GM21528 (cell line): ENCODE measurements at regions not wholly inside any gene's neighbourhood (a gene's known extent, or its start where the extent isn't known, plus 50 kb on each side); places are given as distances from the start of the nearest gene placed in this dataset.
"Not testable (repeated sequence)": the region's sequence is repeated elsewhere in the genome, so short reads cannot be mapped to it uniquely, and the experiment has no call there.

ENCODE experiments used
- ATAC-seq: cut with Tn5 transposase; IDR thresholded peaks from one replicate; pipeline ENCODE4 v1.9.1; 2021; ENCODE audit warnings: mild to moderate bottlenecking, moderate library complexity; ENCODE audit not compliant: unreplicated experiment, low FRiP score

DNA sequence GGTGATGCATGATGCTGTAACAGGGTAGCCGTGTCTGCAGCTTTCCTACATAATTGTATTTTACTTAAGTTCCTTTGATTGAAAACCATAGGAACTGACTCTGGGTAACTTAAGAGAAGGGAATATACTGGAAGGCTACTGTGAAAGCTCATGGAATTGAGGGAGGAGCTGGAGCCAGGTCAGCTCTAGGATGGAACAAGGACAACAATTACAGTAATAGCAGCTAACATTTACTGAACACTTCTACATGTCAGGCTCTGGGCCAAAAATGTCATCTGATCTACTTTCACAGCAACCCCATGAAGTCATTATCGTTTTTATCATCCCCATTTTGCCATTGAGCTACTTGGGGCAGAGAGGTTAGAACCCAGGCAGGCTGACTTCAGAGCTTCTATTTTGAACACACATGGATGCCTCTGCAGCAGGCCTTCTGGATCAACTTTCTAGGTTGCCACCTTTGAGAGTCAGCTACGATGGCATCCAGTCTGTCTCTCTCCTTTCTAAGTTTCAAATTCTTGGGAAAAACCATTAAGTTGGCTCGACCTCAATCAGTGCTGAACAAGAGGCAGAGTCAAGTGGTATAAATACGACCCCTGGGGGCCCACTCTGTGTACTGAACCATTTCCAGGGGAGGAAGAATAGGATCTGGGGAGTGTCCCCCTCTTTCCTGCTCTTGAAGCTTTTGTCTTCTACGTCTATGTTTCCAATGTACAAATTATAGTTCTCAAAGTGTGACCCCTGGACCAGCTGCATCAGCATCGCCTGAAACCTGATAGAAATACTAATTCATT, 272.3 kb upstream of the PLPP4 start:
- ATAC-seq, result no peak

DNA sequence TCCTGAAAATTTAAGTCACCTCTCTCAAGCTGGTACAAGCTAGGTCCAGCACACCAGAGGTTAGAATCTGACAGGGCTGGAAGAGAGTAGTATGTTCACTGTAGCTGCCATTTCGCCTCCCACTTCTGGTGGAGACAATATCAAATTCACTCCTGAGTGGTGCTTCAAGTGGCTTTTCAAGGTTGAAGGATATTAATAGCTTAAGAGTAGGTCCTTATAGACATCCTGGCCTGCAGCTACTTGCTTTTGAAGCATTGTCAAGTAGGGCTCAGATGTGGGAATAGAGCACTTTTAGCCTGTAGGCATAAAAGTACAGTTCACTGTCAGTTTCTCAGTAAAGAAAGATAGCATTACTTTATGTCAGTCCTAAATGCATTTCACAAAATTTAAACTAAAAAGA, 270.5 kb upstream of the PLPP4 start:
- ATAC-seq, result no peak

DNA sequence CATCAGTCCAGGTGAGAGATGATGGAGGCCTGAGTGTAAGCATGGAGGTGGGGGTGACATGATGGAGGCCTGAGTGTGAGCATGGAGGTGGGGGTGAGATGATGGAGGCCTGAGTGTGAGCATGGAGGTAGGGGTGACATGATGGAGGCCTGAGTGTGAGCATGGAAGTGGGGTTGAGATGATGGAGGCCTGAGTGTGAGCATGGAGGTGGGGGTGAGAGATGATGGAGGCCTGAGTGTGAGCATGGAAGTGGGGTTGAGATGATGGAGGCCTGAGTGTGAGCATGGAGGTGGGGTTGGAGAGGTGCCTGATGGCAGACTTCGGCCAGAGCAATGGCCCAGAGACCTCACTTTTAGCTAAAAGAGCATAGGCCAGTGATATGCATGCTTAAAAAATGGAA, 269.9 kb upstream of the PLPP4 start:
- ATAC-seq, result not testable (repeated sequence)

DNA sequence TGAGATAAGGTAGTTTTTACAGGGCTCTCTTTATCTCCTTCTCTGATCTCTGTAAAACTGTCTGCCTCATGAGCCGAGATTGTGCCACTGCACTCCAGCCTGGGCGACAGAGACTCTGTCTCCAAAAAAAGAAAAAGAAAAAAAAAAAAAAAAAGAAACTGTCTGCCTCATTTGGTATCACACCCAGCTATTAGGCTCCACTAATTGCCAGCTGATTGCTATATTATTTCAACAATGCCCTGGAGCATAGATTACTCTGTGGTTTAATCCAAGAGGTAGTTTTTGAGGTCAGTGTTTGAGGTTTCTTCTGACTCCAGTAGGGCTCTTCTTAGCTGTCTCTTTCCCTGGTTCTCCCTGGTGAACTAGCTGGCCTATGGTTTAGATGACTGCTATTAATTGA, 268.1 kb upstream of the PLPP4 start:
- ATAC-seq, result no peak

DNA sequence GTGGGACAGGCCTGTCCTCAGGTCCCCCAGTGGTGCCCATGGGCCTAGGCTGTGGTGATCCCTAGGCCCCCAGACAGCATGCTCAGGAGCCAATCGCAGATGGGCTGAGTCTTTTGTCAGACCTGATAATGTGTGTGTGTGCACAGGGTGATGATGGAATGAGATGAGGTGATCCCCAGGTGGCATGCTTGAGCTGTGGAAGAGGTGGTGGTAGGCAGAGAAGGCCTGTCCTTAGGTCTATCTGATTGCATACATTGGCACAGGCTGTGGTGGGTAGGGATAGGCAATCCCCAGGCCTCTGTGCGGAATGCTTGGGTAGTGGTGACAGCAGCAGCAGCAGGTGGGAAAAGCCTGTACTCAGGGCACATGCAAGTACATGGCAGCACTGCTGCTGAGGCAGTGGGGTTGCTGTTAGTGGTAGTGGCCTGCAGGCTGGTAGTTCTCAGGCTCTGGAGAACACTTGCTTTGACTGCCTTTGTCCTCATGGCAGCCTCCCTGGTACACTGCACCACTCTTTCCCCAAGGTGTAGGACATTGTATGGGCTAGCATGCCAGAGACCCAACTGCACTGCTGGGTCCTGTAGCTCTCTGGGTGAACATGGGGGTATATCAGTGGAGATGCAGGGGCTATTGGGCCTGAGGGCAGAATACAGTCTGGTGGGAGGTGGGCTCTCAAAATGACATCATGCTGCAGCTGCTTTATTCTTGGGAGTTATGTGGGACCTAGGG, 260.9 kb upstream of the PLPP4 start:
- ATAC-seq, result no peak

DNA sequence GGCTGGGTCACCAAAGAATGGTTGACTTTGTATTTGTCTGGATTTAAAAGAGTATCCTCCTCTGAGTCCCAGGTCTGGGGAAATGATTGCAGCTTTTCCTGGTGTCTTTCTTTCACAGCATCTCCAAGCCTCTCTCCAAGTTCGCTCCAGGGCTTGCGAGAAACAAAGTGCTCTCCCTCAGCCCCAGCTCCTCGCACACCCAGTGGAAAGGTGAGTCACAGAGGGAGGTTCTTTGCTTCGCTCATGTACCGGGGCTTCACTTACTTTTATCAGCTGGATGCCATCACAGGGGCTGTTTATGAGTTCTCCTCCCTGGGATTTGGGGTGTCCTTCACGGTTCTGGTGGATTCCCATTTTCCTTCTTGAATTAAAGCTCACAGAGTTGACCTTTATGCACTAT, 252.2 kb upstream of the PLPP4 start:
- no peak for ATAC-seq

DNA sequence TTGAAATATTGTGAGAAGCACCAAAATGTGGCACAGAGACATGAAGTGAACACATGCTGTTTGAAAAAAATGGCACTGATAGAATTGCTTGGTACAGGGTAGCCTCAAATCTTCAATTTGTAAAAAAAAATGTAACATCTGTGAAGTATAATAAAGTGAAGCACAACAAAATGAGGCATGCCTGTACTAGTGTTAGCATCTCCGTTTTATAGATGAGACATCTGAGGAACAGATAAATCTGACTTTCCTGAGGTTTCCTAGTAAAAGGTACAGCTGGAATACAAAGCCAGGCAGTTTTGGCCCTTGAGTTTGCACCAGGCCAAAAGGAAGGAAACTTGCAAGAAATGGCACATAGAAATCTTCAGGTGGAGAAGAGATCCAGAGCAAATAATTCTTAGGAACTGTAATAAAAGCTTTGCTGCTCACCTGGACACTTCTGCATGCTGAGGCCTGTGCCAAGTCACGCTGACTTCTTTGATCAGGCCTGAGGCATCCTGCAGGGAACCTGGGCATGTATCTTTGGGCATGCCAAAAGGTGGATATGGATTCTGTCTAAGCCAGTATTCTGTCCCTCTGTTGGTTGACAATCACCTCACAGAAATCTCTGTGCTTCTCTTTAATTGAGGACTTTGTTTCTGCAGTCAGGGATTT, 251.5 kb upstream of the PLPP4 start:
- ATAC-seq, result no peak

DNA sequence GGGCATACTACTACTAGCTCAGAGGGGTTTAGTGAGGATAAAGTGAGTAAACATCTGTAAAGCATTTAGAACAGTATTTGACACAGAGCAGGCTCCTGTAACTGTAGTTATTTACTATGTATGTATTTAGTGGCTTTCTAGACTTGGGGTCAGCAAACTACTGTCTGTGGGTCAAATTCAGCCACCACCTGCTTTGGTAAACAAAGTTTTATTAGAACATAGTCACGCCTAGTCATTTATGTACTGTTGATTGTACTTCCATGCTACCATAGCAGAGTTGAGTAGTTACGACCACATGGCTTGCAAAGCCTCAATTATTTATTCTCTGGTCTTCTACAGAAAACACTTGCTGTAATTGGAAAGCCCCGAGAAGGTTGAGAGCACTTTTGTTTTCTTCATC, 248.5 kb upstream of the PLPP4 start:
- no peak for ATAC-seq

DNA sequence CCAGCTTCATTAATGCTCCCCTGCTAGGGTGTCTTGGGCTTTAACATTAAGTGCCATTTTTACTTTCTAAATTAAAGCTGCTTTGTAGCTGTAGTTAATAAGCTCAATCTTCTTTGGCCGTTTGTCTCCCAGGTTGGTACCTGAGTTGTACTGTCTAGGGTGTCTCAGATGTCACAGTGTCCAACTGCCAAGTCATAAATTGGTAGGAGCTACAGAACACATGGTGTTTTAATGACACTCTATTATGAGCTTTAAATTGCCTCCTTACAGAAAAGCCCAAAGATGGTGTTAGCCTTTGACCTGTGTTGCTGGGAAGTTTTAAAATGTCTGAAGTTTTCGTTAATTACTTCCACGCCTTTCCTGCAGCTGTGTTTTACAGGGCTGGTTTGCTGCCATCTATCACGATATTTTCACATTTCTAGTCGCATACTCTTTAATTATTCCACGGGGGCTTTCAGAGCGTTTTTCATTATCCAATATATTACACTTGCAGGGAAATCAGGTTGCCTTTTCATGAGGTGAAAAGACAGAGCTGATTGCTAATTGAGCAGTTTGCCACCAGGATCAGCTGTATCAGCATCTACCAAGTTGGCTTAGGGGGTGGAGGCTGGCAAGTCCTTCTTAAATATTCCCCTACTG, 247.8 kb upstream of the PLPP4 start:
- ATAC-seq, result no peak

DNA sequence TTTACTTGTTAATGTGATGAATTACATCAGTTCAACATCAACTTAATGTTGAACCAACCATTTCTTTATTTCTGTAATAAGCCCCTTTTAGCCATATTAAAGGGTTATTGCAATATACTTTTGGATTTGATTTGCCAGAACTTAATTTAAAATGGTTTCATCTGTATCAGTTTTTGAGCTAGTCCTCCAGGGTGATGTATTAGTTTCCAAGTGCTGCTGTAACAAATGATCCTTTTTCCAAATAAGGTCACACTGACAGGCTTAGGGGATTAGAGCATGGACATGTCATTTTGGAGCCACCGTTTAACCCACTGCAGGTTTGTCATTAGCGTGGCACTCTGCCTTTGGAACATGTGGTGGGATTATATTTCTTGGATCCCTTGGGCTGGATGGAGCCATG, 244.8 kb upstream of the PLPP4 start:
- no peak for ATAC-seq

DNA sequence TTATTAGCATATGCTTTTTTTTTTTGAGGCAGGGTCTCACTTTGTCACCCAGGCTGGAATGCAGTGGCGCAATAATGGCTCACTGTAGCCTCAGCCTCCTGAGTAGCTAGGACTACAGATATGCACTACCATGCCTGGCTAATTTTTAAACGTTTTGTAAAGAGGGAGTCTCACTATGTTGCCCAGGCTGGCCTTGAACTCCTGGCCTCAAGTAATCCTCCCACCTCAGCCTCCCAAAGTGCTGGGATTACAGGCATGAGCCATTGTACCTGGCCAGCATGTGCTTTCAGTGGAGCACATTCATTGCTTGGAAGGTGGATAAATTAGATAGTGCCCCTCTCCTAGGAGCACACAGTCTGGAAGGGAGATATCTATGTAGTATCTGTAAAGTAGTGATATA, 243.7 kb upstream of the PLPP4 start:
- not testable (repeated sequence) for ATAC-seq

DNA sequence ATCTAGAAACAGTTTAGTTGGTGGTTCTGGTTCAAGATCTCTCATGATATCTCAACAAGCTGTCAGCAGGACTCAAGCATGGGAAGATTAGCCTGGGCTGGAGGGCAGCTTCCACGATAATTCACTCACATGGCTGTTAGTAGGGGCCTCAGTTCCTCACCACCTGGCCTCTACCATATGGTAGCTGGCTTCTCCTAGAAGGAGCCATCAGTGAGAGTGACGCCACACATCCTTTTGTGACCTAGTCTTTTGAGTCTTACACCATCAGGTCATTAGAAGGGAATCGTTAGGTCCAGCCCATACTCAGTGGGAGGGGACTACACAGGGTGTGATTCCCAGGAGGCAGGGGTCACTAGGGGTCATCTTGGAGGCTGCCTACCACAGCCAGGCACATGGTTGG, 239.3 kb upstream of the PLPP4 start:
- no peak for ATAC-seq

DNA sequence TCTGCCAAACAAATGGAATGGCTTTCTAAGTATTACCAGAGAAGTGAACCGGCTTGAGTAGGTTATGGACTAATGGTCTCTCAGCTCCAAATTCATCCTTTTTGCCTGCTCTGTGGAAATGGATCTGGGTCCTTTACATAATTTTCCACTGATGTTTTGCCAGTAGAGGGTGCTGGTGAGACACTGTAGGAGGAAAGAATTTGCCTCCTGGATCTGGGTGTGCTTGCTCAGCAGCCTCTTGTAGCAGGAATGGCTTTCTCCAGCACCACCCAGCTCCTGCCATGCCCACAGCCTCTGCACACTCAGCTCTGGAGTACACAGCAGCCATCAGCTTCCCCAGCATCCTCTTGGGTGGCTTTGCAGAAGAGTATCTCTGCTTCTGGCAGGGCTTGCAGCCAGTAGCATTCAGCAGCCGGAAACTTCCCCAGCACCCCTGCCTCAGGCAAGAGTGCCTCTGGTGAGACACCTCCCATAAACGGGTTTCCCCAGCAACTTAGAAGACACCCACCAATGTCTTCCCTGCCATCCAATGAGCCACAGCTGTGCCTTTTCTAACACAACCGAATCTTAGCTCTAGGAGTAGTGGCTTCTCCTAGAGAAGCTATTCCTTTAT, 235.0 kb upstream of the PLPP4 start:
- ATAC-seq, result no peak

DNA sequence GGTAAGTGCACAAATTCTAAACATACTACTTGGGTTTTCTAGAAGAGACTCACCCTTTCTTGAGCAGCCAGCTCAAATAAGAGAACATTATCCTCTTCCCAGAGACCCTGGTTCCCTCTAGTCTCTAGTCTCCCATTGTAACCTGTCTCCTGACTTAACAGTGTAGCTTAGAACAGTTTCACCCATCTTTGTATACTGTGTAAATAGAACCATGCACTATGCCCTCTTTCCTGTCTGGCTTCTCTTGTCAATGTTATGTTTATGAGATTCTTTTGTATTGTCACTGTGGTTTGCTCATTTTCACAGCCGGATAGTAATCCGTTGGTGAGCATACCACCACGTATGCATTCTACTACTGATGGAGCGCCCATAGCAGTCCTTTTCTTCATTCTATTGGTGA, 227.4 kb upstream of the PLPP4 start:
- no peak for ATAC-seq

DNA sequence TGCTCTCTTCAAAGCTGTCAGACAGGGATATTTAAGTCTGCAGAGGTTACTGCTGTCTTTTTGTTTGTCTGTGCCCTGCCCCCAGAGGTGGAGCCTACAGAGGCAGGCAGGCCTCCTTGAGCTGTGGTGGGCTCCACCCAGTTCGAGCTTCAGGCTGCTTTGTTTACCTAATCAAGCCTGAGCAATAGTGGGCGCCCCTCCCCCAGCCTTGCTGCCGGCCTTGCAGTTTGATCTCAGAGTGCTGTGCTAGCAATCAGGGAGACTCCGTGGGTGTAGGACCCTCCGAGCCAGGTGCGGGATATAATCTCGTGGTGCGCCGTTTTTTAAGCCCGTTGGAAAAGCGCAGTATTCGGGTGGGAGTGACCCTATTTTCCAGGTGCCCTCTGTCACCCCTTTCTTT, 217.3 kb upstream of the PLPP4 start:
- not testable (repeated sequence) for ATAC-seq

DNA sequence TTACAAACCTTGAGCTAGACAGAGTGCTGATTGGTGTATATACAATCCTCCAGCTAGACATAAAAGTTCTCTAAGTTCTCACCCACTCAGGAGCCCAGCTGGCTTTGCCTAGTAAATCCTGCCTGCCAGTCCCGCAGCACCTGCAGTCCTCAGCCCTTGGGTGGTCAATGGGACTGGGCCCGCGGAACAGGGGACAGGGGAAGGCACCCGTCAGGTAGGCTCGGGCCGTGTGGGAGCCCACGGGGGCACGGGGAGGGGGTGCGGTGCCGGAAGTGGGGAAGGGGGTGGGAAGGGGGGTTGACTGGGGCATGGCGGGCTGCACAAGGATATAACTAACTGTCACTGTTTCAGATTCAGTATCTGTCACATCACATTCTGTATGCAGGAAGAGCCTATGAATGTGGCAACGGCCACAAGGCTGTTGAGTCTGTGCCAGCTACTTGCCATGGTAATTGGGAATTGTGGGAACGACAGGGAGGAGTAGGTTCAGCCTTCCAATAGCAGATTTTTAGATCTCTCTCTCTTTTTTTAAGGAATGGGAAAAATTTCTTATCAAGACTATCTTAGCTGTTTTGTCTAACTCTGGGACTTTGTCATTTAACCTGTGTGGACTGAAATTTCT, 205.1 kb upstream of the PLPP4 start:
- ATAC-seq, result no peak

DNA sequence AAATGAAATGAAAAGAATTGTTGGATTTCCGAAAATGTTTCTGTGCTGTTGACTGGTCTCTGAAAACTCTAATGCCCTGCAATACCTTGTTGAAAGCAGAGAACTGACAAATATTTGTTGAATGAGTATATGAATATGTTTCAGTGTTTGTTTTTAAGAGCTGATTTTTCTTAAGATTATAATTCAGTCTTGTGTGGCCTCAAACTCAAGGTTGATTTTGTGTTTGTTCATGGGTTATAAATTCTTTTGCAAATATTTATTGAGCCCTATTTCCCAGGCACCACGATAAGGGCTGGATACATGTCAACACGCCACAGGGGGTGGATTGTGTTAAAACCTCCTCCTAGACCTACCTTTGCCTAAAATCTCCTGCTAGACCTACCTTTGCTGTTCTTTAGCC, 203.9 kb upstream of the PLPP4 start:
- ATAC-seq, result no peak

DNA sequence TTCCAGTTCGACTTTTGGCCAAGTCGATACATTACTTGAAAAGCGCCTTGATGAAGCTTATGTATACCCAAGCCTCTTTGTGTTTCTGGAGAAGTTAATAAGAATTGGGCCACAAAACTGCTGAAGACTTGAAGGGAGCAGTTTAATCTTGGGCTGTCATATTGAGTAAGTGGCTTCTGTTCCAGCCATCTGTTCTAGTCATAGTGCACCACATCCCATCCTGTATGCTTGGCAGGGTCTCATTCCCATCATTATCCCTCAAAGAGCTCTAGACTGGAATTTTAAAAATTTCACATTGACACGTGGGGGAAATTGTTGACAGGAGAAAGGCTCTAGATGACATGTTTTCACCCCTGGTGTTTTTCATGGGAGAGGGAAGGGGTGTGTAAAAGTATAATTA, 196.6 kb upstream of the PLPP4 start:
- no peak for ATAC-seq

DNA sequence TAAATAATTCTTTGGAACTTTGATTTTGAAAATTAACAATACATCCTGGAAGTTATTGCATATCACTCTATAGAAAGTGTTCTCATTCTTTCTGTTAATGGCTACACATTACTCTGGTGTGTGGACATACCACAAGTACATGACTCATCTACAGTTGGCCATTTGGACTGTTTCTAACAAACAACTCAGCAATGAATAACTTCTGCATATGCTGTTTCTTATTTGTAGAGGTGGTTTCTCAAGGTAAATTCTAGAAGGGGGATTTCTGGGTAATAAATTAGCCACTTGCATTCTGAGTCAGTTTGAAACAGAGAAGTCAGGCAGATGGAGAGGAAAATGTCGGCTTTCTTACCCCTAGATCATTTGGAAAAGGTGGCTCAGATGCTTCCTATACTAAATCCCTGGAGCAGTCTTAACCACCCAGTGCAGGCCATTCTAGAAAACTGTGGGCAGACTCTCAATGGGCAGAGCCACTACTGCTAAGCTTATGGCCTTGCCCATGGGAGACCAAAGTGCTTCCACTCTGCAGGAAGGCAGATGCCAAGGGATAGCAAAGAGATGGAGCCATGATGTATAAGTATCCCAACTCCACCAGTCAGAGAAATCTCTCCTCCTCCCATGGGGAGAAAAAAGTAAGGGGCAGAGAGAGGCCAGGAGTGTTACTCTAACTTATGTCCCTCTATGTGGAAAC, 194.0 kb upstream of the PLPP4 start:
- peak; percentile 63 for ATAC-seq

DNA sequence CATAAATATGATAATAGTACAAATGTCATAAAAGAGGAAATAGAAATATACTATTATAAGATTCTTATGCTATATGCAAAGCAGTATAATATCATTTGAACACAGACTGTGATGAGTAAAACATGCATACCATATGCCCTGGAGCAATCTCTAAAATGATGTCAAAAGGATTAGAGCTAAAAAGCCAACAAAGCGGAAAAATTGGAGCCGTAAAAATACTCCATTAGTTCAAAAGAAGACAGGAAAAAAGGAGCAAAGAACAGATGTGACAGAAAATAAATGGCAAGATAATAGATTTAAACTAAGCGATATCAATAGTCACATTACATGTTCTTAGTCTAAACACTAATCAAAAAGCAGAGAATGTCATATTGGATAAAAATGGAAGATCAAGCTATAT, 191.0 kb upstream of the PLPP4 start:
- ATAC-seq, result no peak
